ENCODE measurements at regions not wholly inside any gene's neighbourhood (a gene's known extent, or its start where the extent isn't known, plus 50 kb on each side); places are given as distances from the start of the nearest gene placed in this dataset.

GRCh38 chr19:29318581-29318980 is 105.6 kb upstream of the UQCRFS1 start:
- no peak overlapping the region for H3K27ac Mint-ChIP-seq

GRCh38 chr19:29320086-29320485 is 107.1 kb upstream of the UQCRFS1 start:
- no peak for DNase-seq (ENCODE audit: low spot score in 2 of 2, unreplicated experiment in 2 of 2)
- Mint-ChIP-seq H3K27ac (no peak overlapping the region), H3K27me3 (ENCODE audit: low read depth) (peaks cover 54% of the 10 kb centered on the region), H3K4me3 (no peak overlapping the region), H3K9me3 (no peaks in the 10 kb centered on the region), H3K4me1 (no peaks in the 10 kb centered on the region), H3K36me3 (no peaks in the 10 kb centered on the region)
- TF ChIP-seq CTCF (IDR thresholded peaks at IDR 0.05; ENCODE audit: unreplicated experiment) = no peak

More at GRCh38 chr19:29318581-29318980, 105.6 kb upstream of the UQCRFS1 start:
- Mint-ChIP-seq H3K27me3 (ENCODE audit: low read depth) (peaks cover 62% of the 10 kb centered on the region), H3K9me3 (no peaks in the 10 kb centered on the region), H3K4me3 (no peak overlapping the region), H3K4me1 (no peaks in the 10 kb centered on the region), H3K36me3 (no peaks in the 10 kb centered on the region)
- DNase-seq (ENCODE audit: low spot score in 2 of 2, unreplicated experiment in 2 of 2) = no peak
- TF ChIP-seq CTCF (IDR thresholded peaks at IDR 0.05; ENCODE audit: unreplicated experiment) = no peak

GRCh38 chr19:29320618-29321017 is 107.7 kb upstream of the UQCRFS1 start:
- Mint-ChIP-seq H3K27ac (no peak overlapping the region), H3K27me3 (ENCODE audit: low read depth) (peaks cover 51% of the 10 kb centered on the region), H3K4me1 (no peaks in the 10 kb centered on the region), H3K4me3 (no peak overlapping the region), H3K9me3 (no peaks in the 10 kb centered on the region), H3K36me3 (no peaks in the 10 kb centered on the region)
- DNase-seq (ENCODE audit: low spot score in 2 of 2, unreplicated experiment in 2 of 2) = no peak
- no peak for TF ChIP-seq CTCF (IDR thresholded peaks at IDR 0.05; ENCODE audit: unreplicated experiment)

- H3K9me3 Mint-ChIP-seq = no peaks in the 10 kb centered on the region
- no peaks in the 10 kb centered on the region for H3K36me3 Mint-ChIP-seq
- no peak overlapping the region for H3K27ac Mint-ChIP-seq
- H3K4me3 Mint-ChIP-seq = no peak overlapping the region
- peaks cover 49% of the 10 kb centered on the region for H3K27me3 Mint-ChIP-seq (ENCODE audit: low read depth)
- peak in 1 of 2 experiments; percentile 13 for DNase-seq (ENCODE audit: low spot score in 2 of 2, unreplicated experiment in 2 of 2)
- TF ChIP-seq CTCF (IDR thresholded peaks at IDR 0.05; ENCODE audit: unreplicated experiment) = no peak
- no peaks in the 10 kb centered on the region for H3K4me1 Mint-ChIP-seq
Measured at GRCh38 chr19:29321116-29321515, 108.2 kb upstream of the UQCRFS1 start.

- H3K9me3 Mint-ChIP-seq = peaks cover 2% of the 10 kb centered on the region
- no peak overlapping the region for H3K4me3 Mint-ChIP-seq
- no peaks in the 10 kb centered on the region for H3K4me1 Mint-ChIP-seq
- peaks cover 49% of the 10 kb centered on the region for H3K27me3 Mint-ChIP-seq (ENCODE audit: low read depth)
- no peaks in the 10 kb centered on the region for H3K36me3 Mint-ChIP-seq
- TF ChIP-seq CTCF (IDR thresholded peaks at IDR 0.05; ENCODE audit: unreplicated experiment) = no peak
- DNase-seq (ENCODE audit: low spot score in 2 of 2, unreplicated experiment in 2 of 2) = peak in 1 of 2 experiments; percentile 6
- H3K27ac Mint-ChIP-seq = no peak overlapping the region
Measured at GRCh38 chr19:29323021-29323430, 110.1 kb upstream of the UQCRFS1 start.
